K562 (cell line): ENCODE measurements at regions not wholly inside any gene's neighbourhood (a gene's known extent, or its start where the extent isn't known, plus 50 kb on each side); places are given as distances from the start of the nearest gene placed in this dataset.

ENCODE experiments used
- ATAC-seq: fragments of 200-7000 bp; cut with Tn5 transposase; 3 replicates; pipeline ENCODE4 v1.9.1; 2020; ENCODE audit warnings: moderate library complexity
- BruUV-seq: library from RNA; stranded (reverse); fragments of 400-500 nt; replicated peaks from 2 replicates; lab custom pipeline; 2021; lab: Mats Ljungman, UMichigan
- CTCF ChIA-PET: fragments of 300-600 bp; formaldehyde crosslinking; extraction: SDS; loops from one replicate; lab custom pipeline; 2021; ENCODE audit warnings: low intra/inter-chr PET ratio; lab: Yijun Ruan, JAX
- POLR2A ChIA-PET: fragments of 300-600, 350-650 bp; sonication (Branson Sonifier 250); formaldehyde crosslinking; extraction: SDS; loops from one replicate; lab custom pipeline; 2021; ENCODE audit warnings: antibody characterized with exemption, inconsistent platforms; lab: Yijun Ruan, JAX
- DNase-seq, 4 experiments: peaks; one replicate each; pipeline versions ENCODE4 v3.0.0 to v3.0.0-alpha.2; 2011 to 2018; ENCODE audit warnings: low spot score in 3 of 4, mixed read lengths in 3 of 4; ENCODE audit errors: extremely low read depth in 1 of 4
- FAIRE-seq: peaks from 2 replicates; lab custom pipeline; 2011; peaks lifted over from hg19 to GRCh38; lab: Jason Lieb, UNC
- H2AFZ ChIP-seq: 2 replicates; pipeline ENCODE4 v1.6.0; 2011; ENCODE audit warnings: low read depth, low read length, control low read depth, inconsistent platforms
- H3K27ac ChIP-seq: fragments of 200-600 bp; 3 replicates; pipeline ENCODE4 v1.8.0; 2011; ENCODE audit warnings: low read depth, mild to moderate bottlenecking, control low read depth, inconsistent platforms, low read length, moderate library complexity, mixed read lengths; ENCODE audit errors: extremely low read depth
- H3K27me3 ChIP-seq, 2 experiments: fragments of 300-600 bp in 1 of 2; 2 replicates in 1 of 2; 3 replicates in 1 of 2; pipeline versions ENCODE4 v1.6.0 to v1.8.0; 2011; ENCODE audit warnings: inconsistent platforms in 2 of 2, low read length in 2 of 2, mild to moderate bottlenecking in 1 of 2, mixed read lengths in 1 of 2, moderate library complexity in 1 of 2; ENCODE audit not compliant: control insufficient read depth in 2 of 2, insufficient read depth in 2 of 2
- H3K36me3 ChIP-seq: fragments of 300-600 bp; 3 replicates; pipeline ENCODE4 v1.8.0; 2011; ENCODE audit warnings: mild to moderate bottlenecking, low read length, inconsistent platforms; ENCODE audit not compliant: control insufficient read depth, insufficient read depth
- H3K4me1 ChIP-seq, 2 experiments: fragments of 200-600 bp in 1 of 2; replicated peaks in 1 of 2; 2 replicates in 1 of 2; 3 replicates in 1 of 2; pipeline versions ENCODE4 v1.5.1 to v1.8.0; 2011; ENCODE audit warnings: inconsistent platforms in 2 of 2, low read length in 2 of 2, mild to moderate bottlenecking in 1 of 2, mixed read lengths in 1 of 2, moderate library complexity in 1 of 2; ENCODE audit not compliant: control insufficient read depth in 2 of 2, insufficient read depth in 2 of 2
- H3K4me2 ChIP-seq: 2 replicates; pipeline ENCODE4 v1.6.1; 2011; ENCODE audit warnings: low read length, control low read depth, inconsistent platforms, mixed read lengths; ENCODE audit not compliant: insufficient read depth
- H3K4me3 ChIP-seq: fragments of 200-600 bp; sonication (generic), shearing (Covaris generic); 2 replicates; pipeline ENCODE4 v1.5.1; 2016; ENCODE audit warnings: control low read depth, inconsistent platforms
- H3K79me2 ChIP-seq: fragments of 200-600 bp; 3 replicates; pipeline ENCODE4 v1.8.0; 2011; ENCODE audit warnings: low read length, inconsistent platforms; ENCODE audit not compliant: control insufficient read depth, insufficient read depth
- H3K9ac ChIP-seq, 2 experiments: 2 replicates each; pipeline versions ENCODE4 v1.6.0 to v1.6.1; 2011; ENCODE audit warnings: low read depth in 2 of 2, low read length in 2 of 2, control low read depth in 1 of 2, inconsistent platforms in 1 of 2, mild to moderate bottlenecking in 1 of 2, mixed read lengths in 1 of 2; ENCODE audit not compliant: insufficient read depth in 1 of 2
- H3K9me1 ChIP-seq: one replicate; pipeline ENCODE4 v1.6.0; 2011; ENCODE audit warnings: inconsistent platforms, mild to moderate bottlenecking, low read length, moderate library complexity; ENCODE audit not compliant: control insufficient read depth, insufficient read depth
- H3K9me3 ChIP-seq: replicated peaks from 2 replicates; pipeline ENCODE4 v1.5.1; 2011; ENCODE audit warnings: low read depth, low read length, inconsistent platforms; ENCODE audit not compliant: control insufficient read depth, insufficient read depth
- H4K20me1 ChIP-seq: replicated peaks from 2 replicates; pipeline ENCODE4 v1.6.1; 2011; ENCODE audit warnings: low read length, inconsistent platforms, mixed read lengths; ENCODE audit not compliant: control insufficient read depth, insufficient read depth
- AFF1 ChIP-seq, 2 experiments: fragments of 450-650 bp; IDR thresholded peaks; 2 replicates each; pipeline ENCODE4 v1.6.1; 2018; ENCODE audit warnings: mild to moderate bottlenecking in 2 of 2, low read depth in 1 of 2; ENCODE audit not compliant: partially characterized antibody in 2 of 2
- C11orf30 ChIP-seq: fragments of 450-650 bp; IDR thresholded peaks from 2 replicates; pipeline ENCODE4 v1.6.1; 2016; ENCODE audit warnings: low read depth, mild to moderate bottlenecking
- EP300 ChIP-seq: IDR thresholded peaks from 2 replicates; pipeline ENCODE4 v1.6.1; 2012; ENCODE audit warnings: low read length, improper control_type of control experiment
- GABPB1 ChIP-seq: sonication (generic); formaldehyde crosslinking; IDR thresholded peaks from 2 replicates; pipeline ENCODE4 v1.8.0; 2022; ENCODE audit warnings: mild to moderate bottlenecking, missing genetic modification reagents
- GATA2 ChIP-seq: sonication (generic); formaldehyde crosslinking; IDR thresholded peaks from 2 replicates; pipeline ENCODE4 v1.4.0; 2020; ENCODE audit warnings: mild to moderate bottlenecking, missing genetic modification reagents
- MYC ChIP-seq, 2 experiments: fragments of 250-450 bp in 1 of 2; sonication (Bioruptor Pico) in 1 of 2; IDR thresholded peaks; 2 replicates each; pipeline versions ENCODE4 v1.5.1 to v1.6.1; 2012 to 2021; ENCODE audit warnings: low read depth in 2 of 2, borderline replicate concordance in 1 of 2, improper control_type of control experiment in 1 of 2, low read length in 1 of 2, mild to moderate bottlenecking in 1 of 2, moderate library complexity in 1 of 2
- POLR3A ChIP-seq: IDR thresholded peaks from 2 replicates; pipeline ENCODE4 v1.6.1; 2011; ENCODE audit warnings: borderline replicate concordance, mild to moderate bottlenecking, moderate library complexity; ENCODE audit not compliant: insufficient read length, insufficient read depth; ENCODE audit errors: extremely low read depth
- POU5F1 ChIP-seq: fragments of 150-350 bp; IDR thresholded peaks from 2 replicates; pipeline ENCODE4 v1.6.1; 2014; ENCODE audit warnings: borderline replicate concordance, low read length, low read depth, mild to moderate bottlenecking; ENCODE audit not compliant: partially characterized antibody
- PREB ChIP-seq: sonication (generic); formaldehyde crosslinking; IDR thresholded peaks from 2 replicates; pipeline ENCODE4 v1.8.1; 2023; ENCODE audit warnings: mild to moderate bottlenecking, missing genetic modification reagents
- PRPF4 ChIP-seq: fragments of 200-400 bp; formaldehyde crosslinking; IDR thresholded peaks from one replicate; pipeline ENCODE4 v1.6.1; 2017; ENCODE audit warnings: low read length, low read depth, mild to moderate bottlenecking; ENCODE audit not compliant: insufficient read depth, poor library complexity, severe bottlenecking
- RCOR1 ChIP-seq, 2 experiments: IDR thresholded peaks; 2 replicates each; pipeline ENCODE4 v1.6.1; 2012; ENCODE audit warnings: low read depth in 2 of 2, low read length in 2 of 2, borderline replicate concordance in 1 of 2, improper control_type of control experiment in 1 of 2
- SMARCA4 ChIP-seq: fragments of 450-650 bp; IDR thresholded peaks from 2 replicates; pipeline ENCODE4 v1.6.1; 2016
- TAL1 ChIP-seq: fragments of 450-650 bp; IDR thresholded peaks from 2 replicates; pipeline ENCODE4 v1.6.1; 2016; ENCODE audit warnings: mild to moderate bottlenecking
- TCF3 ChIP-seq: sonication (generic); formaldehyde crosslinking; IDR thresholded peaks from 2 replicates; pipeline ENCODE4 v1.4.0; 2020; ENCODE audit warnings: mild to moderate bottlenecking, missing genetic modification reagents
- ZNF175 ChIP-seq: fragments of 200-800 bp; sonication (Bioruptor generic); IDR thresholded peaks from 2 replicates; pipeline ENCODE4 v1.6.1; 2016; ENCODE audit warnings: low read depth, mild to moderate bottlenecking, missing genetic modification characterization, missing compliant biosample characterization
- ZNF316 ChIP-seq: fragments of 450-650 bp; IDR thresholded peaks from 2 replicates; pipeline ENCODE4 v1.6.1; 2016
- WGBS: fragments of 100-300 bp; shearing (Covaris generic); methylation state at CpG from one replicate; pipeline ENCODE4 v1.1.6; 2016; ENCODE audit warnings: low coverage, mixed read lengths; ENCODE audit not compliant: insufficient coverage; ENCODE audit errors: missing lambda C conversion rate; 5-methylcytosine and 5-hydroxymethylcytosine counted together
- in situ Hi-C: fragments of 300-500 bp; cut with MboI; formaldehyde crosslinking; loops from 4 replicates; pipeline ENCODE4 v1.15.0; 2018; ENCODE audit warnings: inconsistent platforms, mixed read lengths
- intact Hi-C: fragments of 100-400 bp; cut with micrococcal nuclease; formaldehyde crosslinking; loops from 2 replicates; pipeline ENCODE4 v1.14.2; 2022

GRCh38 chr5:126677121-126677520, 76.4 kb downstream of the PHAX start:
- ChIA-PET CTCF (interaction anchor here (0.8 to 5.8 kb wide), 3 partner anchors 100 to 125 kb away, joined by 3 to 53 read pairs (median 11); partner anchors contain the start of gene LMNB1), POLR2A (interaction anchor here (0.6 to 2.6 kb wide), 6 partner anchors 14 to 172 kb away, joined by 3 to 7 read pairs (median 4); no protein-coding TSS in a partner anchor)
- 3% methylated on average over 2 of the region's 2 CpGs for WGBS
- Histone ChIP-seq H3K79me2 (no peaks in the 10 kb centered on the region), H3K9ac (no peak overlapping the region), H3K4me1 (peaks cover 19 to 35% of the 10 kb centered on the region in 2 experiments), H3K27ac (no peak overlapping the region), H3K27me3 (no peaks in the 10 kb centered on the region), H3K9me1 (no peaks in the 10 kb centered on the region), H3K4me2 (peak overlapping the region; percentile 51), H4K20me1 (no peaks in the 10 kb centered on the region), H2AFZ (0 out of 2 replicates have a peak overlapping the region, but pooled peaks have one; percentile 26), H3K4me3 (no peak overlapping the region), H3K36me3 (no peaks in the 10 kb centered on the region), H3K9me3 (no peaks in the 10 kb centered on the region)
- BruUV-seq: no TSS peak
- in situ Hi-C loops (loop anchor here (5.0 kb wide), 1 partner anchor 100 kb away; the partner anchor contains the start of gene LMNB1), intact Hi-C loops (loop anchor here (2.0 to 10.0 kb wide), 3 partner anchors 70 to 408 kb away; partner anchors contain the start of gene MARCHF3)
- FAIRE-seq: peak; percentile 29
- ATAC-seq: peak; percentile 7
- peak; percentile 49 to 67 (median 61) for DNase-seq
- TF ChIP-seq RCOR1 (IDR thresholded peaks at IDR 0.05; ENCODE audit: borderline replicate concordance in 1 of 2, low read depth in 2 of 2, low read length in 2 of 2): peak in 1 of 2 experiments; percentile 37; a peak in 1 of 4 replicates
- peak; percentile 56; the same call in 1 of the 2 replicates for TF ChIP-seq C11orf30
- TF ChIP-seq TAL1: peak; percentile 75
- TF ChIP-seq ZNF175: no peak
- no peak for TF ChIP-seq POLR3A
- no peak for TF ChIP-seq GABPB1 (CRISPR knock-in tag)
- no peak for TF ChIP-seq POU5F1
- peak; percentile 35; the same call in 1 of the 2 replicates for TF ChIP-seq ZNF316
- no peak for TF ChIP-seq PRPF4
- TF ChIP-seq GATA2 (CRISPR knock-in tag): 0 out of 2 replicates have a peak, but pooled peaks have one; percentile 24
- peak; percentile 45 for TF ChIP-seq MYC (IDR thresholded peaks at IDR 0.05; ENCODE audit: low read depth, low read length)
- TF ChIP-seq MYC (CRISPR knock-in tag; IDR thresholded peaks at IDR 0.05; ENCODE audit: borderline replicate concordance, low read depth): no peak
- peak; percentile 79 for TF ChIP-seq TCF3
- TF ChIP-seq AFF1 (IDR thresholded peaks at IDR 0.05; ENCODE audit: low read depth in 1 of 2, partially characterized antibody in 2 of 2): no peak
- peak; percentile 82 for TF ChIP-seq EP300
- TF ChIP-seq PREB: no peak
- TF ChIP-seq SMARCA4: peak; percentile 55; the same call in 1 of the 2 replicates
